HCT116 (cell line): ENCODE measurements at regions not wholly inside any gene's neighbourhood (a gene's known extent, or its start where the extent isn't known, plus 50 kb on each side); places are given as distances from the start of the nearest gene placed in this dataset.

ENCODE experiments used
- CEBPB ChIP-seq: IDR thresholded peaks from 2 replicates; pipeline ENCODE4 v1.6.1; 2012; ENCODE audit warnings: low read depth
- EZH2phosphoT487 ChIP-seq: fragments of 200-600 bp; IDR thresholded peaks from 2 replicates; pipeline ENCODE4 v1.6.1; 2018; ENCODE audit warnings: antibody characterized with exemption, borderline replicate concordance
- ZFX ChIP-seq: fragments of 450-650 bp; IDR thresholded peaks from 2 replicates; pipeline ENCODE4 v1.6.1; 2017
- TF ChIP-seq, protein P1 (sequence below), 3 experiments: fragments of 200-600 bp in 1 of 3; sonication (generic) in 1 of 3; IDR thresholded peaks in 2 of 3; conservative IDR thresholded peaks in 1 of 3; 2 replicates each; pipeline ENCODE4 v1.5.1; 2012 to 2017; ENCODE audit warnings: low read depth in 2 of 3, low read length in 2 of 3, antibody characterized with exemption in 1 of 3, borderline replicate concordance in 1 of 3, control low read depth in 1 of 3, mild to moderate bottlenecking in 1 of 3, mixed read lengths in 1 of 3, mixed run types in 1 of 3, moderate library complexity in 1 of 3; ENCODE audit not compliant: insufficient read depth in 1 of 3
- TF ChIP-seq, protein P2 (sequence below): IDR thresholded peaks from 2 replicates; pipeline ENCODE4 v1.6.1; 2012; ENCODE audit warnings: low read depth

DNA sequence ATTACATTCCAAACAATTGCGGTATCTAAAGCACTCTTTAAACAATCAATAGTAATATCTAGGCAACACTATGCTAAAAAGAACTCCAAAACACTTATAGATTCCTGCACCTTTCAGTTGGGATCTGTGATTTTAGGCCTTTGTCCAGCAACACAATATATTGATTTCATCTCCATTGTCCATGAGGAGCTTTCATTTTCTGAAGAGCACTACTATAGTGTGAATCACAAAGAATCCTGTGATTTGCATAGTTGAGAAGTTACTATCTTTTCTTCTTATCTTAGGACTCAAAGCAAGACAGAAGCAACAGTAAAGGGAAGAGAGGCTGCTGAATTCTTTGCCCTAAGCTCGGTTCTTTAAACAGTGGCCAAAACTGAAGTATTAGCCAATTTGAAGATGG lies 846.8 kb downstream of the IPMK start:
- TF ChIP-seq CEBPB (no peak), EZH2phosphoT487 (no peak), ZFX (no peak)
- TF ChIP-seq, protein P1, sequence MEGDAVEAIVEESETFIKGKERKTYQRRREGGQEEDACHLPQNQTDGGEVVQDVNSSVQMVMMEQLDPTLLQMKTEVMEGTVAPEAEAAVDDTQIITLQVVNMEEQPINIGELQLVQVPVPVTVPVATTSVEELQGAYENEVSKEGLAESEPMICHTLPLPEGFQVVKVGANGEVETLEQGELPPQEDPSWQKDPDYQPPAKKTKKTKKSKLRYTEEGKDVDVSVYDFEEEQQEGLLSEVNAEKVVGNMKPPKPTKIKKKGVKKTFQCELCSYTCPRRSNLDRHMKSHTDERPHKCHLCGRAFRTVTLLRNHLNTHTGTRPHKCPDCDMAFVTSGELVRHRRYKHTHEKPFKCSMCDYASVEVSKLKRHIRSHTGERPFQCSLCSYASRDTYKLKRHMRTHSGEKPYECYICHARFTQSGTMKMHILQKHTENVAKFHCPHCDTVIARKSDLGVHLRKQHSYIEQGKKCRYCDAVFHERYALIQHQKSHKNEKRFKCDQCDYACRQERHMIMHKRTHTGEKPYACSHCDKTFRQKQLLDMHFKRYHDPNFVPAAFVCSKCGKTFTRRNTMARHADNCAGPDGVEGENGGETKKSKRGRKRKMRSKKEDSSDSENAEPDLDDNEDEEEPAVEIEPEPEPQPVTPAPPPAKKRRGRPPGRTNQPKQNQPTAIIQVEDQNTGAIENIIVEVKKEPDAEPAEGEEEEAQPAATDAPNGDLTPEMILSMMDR (IDR thresholded peaks at IDR 0.05 in 2 of 3, conservative IDR thresholded peaks at IDR 0.05 in 1 of 3; ENCODE audit: borderline replicate concordance in 1 of 3, insufficient read depth in 1 of 3, low read depth in 2 of 3, low read length in 2 of 3), result no peak
- TF ChIP-seq, protein P2, sequence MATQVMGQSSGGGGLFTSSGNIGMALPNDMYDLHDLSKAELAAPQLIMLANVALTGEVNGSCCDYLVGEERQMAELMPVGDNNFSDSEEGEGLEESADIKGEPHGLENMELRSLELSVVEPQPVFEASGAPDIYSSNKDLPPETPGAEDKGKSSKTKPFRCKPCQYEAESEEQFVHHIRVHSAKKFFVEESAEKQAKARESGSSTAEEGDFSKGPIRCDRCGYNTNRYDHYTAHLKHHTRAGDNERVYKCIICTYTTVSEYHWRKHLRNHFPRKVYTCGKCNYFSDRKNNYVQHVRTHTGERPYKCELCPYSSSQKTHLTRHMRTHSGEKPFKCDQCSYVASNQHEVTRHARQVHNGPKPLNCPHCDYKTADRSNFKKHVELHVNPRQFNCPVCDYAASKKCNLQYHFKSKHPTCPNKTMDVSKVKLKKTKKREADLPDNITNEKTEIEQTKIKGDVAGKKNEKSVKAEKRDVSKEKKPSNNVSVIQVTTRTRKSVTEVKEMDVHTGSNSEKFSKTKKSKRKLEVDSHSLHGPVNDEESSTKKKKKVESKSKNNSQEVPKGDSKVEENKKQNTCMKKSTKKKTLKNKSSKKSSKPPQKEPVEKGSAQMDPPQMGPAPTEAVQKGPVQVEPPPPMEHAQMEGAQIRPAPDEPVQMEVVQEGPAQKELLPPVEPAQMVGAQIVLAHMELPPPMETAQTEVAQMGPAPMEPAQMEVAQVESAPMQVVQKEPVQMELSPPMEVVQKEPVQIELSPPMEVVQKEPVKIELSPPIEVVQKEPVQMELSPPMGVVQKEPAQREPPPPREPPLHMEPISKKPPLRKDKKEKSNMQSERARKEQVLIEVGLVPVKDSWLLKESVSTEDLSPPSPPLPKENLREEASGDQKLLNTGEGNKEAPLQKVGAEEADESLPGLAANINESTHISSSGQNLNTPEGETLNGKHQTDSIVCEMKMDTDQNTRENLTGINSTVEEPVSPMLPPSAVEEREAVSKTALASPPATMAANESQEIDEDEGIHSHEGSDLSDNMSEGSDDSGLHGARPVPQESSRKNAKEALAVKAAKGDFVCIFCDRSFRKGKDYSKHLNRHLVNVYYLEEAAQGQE, result no peak
